ENCODE measurements at regions not wholly inside any gene's neighbourhood (a gene's known extent, or its start where the extent isn't known, plus 50 kb on each side); places are given as distances from the start of the nearest gene placed in this dataset.

GRCh38 chr15:35671197-35671596 is 125.2 kb upstream of the DPH6 start:
- ATAC-seq (no peak), DNase-seq (no peak)
- CTCF ChIA-PET: no interaction called here
- no peaks in the 10 kb centered on the region for H3K27me3 Mint-ChIP-seq
- no peaks in the 10 kb centered on the region for H3K36me3 Mint-ChIP-seq
- peaks cover 11% of the 10 kb centered on the region for H3K4me1 Mint-ChIP-seq
- no peaks in the 10 kb centered on the region for H3K9me3 Mint-ChIP-seq (ENCODE audit: low read depth)
- H3K27ac Mint-ChIP-seq: no peak overlapping the region
- H3K4me3 Mint-ChIP-seq: no peak overlapping the region

DNA sequence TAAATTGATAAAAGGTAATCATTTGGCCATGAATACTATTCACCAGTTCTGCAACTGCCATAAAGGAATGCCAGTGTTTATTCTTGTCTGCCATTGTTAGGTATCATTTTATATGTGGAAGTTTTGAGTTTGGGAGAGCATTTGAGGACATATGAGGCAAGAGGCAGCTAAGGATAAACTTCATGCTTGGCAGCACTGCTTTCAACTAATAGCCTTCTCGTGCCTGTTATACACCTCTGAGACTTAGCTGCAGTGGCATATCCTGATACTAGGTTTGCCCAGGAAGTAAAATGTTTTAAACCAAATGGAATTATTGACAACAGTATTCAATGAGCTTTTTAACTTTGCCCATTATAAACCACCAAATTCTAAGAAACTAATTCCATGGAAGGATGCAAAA is 126.0 kb upstream of the DPH6 start:
- Mint-ChIP-seq H3K27me3 (no peaks in the 10 kb centered on the region), H3K36me3 (no peaks in the 10 kb centered on the region), H3K4me3 (no peak overlapping the region), H3K27ac (no peak overlapping the region), H3K4me1 (peaks cover 11% of the 10 kb centered on the region), H3K9me3 (ENCODE audit: low read depth) (no peaks in the 10 kb centered on the region)
- ATAC-seq (no peak), DNase-seq (no peak)
- CTCF ChIA-PET: no interaction called here

DNA sequence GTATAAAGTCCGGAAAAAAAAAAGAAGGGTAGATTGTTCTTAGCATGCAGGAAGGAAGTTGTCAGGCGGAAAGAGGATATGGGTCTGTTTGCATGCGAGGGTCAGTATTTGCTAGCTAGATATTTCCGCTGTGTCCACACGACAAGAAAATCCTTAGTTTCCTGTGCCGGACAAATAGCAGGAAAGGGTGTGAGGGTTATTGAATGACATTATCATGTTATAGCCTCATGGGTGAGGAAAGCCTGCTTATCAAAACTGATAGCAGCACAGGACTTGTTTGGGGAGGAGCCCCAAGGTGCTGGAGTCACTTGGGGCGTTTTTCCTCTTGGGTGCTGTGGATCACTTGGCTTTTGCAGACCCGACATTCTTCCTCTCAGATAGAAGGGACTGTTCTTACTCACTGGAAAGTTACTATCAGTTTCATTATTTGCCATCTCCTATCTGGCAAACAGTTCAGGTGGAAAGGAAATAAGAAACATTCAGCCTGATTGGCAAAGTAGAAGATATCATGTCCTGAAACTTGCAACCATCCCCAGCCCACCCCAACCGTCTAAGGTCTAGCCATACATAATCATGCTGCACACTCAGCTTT is 127.2 kb upstream of the DPH6 start:
- H3K27me3 Mint-ChIP-seq: no peaks in the 10 kb centered on the region
- H3K9me3 Mint-ChIP-seq (ENCODE audit: low read depth): no peaks in the 10 kb centered on the region
- no peaks in the 10 kb centered on the region for H3K36me3 Mint-ChIP-seq
- peak overlapping the region; percentile 27 for H3K4me3 Mint-ChIP-seq
- peak overlapping the region; percentile 82 for H3K27ac Mint-ChIP-seq
- peaks cover 11% of the 10 kb centered on the region for H3K4me1 Mint-ChIP-seq
- CTCF ChIA-PET: no interaction called here
- ATAC-seq (peak; percentile 65), DNase-seq (peak; percentile 42)

- H3K27me3 Mint-ChIP-seq: peaks cover 2% of the 10 kb centered on the region
- H3K9me3 Mint-ChIP-seq (ENCODE audit: low read depth): no peaks in the 10 kb centered on the region
- DNase-seq (no peak), ATAC-seq (no peak)
- H3K27ac Mint-ChIP-seq: no peak overlapping the region
- H3K4me1 Mint-ChIP-seq: peaks cover 11% of the 10 kb centered on the region
- H3K36me3 Mint-ChIP-seq: no peaks in the 10 kb centered on the region
- CTCF ChIA-PET: no interaction called here
- no peak overlapping the region for H3K4me3 Mint-ChIP-seq
These were observed 129.2 kb upstream of the DPH6 start for GRCh38 chr15:35674873-35675781.

GRCh38 chr15:35678774-35679173 is 132.8 kb upstream of the DPH6 start:
- no peak for DNase-seq
- Mint-ChIP-seq H3K27me3 (peaks cover 8% of the 10 kb centered on the region), H3K4me3 (no peak overlapping the region)

DNA sequence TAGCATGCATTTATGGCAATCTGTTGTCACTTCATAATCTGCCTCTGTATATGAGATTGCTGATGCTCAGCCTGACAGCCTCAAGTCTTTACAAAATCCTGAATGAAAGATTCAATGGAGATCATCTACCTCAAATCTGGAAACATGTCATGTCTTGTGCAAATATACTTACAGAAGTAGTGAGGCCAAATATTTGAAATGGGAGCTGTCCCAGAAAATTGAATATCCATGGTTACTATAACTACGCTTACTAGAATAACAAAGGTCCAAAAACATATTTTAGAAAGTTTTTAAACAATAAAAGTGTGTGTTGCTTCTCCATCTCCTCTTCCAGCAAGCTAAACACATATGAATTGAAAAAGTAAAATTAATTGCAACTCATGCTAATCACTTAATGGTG is 133.2 kb upstream of the DPH6 start:
- no peaks in the 10 kb centered on the region for H3K36me3 Mint-ChIP-seq
- peaks cover 8% of the 10 kb centered on the region for H3K27me3 Mint-ChIP-seq
- H3K27ac Mint-ChIP-seq: no peak overlapping the region
- H3K4me3 Mint-ChIP-seq: no peak overlapping the region
- no peaks in the 10 kb centered on the region for H3K4me1 Mint-ChIP-seq
- DNase-seq (no peak), ATAC-seq (no peak)
- CTCF ChIA-PET: no interaction called here
- no peaks in the 10 kb centered on the region for H3K9me3 Mint-ChIP-seq (ENCODE audit: low read depth)

More at GRCh38 chr15:35678774-35679173, 132.8 kb upstream of the DPH6 start:
- no peak overlapping the region for H3K27ac Mint-ChIP-seq
- CTCF ChIA-PET: no interaction called here
- H3K9me3 Mint-ChIP-seq (ENCODE audit: low read depth): no peaks in the 10 kb centered on the region
- H3K4me1 Mint-ChIP-seq: no peaks in the 10 kb centered on the region
- ATAC-seq: no peak
- no peaks in the 10 kb centered on the region for H3K36me3 Mint-ChIP-seq

DNA sequence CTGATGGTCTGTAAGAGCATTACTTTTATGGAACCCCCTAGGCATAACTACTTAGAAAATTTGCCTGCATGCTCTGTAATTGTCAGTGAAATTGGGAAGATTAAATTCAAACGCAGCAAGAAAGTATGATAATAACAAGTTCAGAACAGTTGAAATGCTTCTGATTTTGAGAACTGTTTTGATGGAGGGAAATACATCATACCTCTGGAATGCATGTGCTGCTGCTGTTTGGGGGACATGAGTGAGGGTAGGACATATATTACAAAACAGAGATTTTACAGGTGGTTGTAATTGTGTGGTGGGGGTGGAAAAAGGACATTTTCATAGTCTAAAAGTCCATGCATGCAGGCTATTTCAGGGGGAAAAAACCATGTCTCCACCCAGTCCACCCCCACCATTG is 135.0 kb upstream of the DPH6 start:
- CTCF ChIA-PET: no interaction called here
- Mint-ChIP-seq H3K9me3 (ENCODE audit: low read depth) (no peaks in the 10 kb centered on the region), H3K36me3 (no peaks in the 10 kb centered on the region), H3K4me3 (no peak overlapping the region), H3K4me1 (no peaks in the 10 kb centered on the region), H3K27me3 (peaks cover 15% of the 10 kb centered on the region), H3K27ac (no peak overlapping the region)
- DNase-seq: no peak
- no peak for ATAC-seq

GRCh38 chr15:35686347-35686746 is 140.4 kb upstream of the DPH6 start:
- no peak overlapping the region for H3K4me3 Mint-ChIP-seq
- ATAC-seq (no peak), DNase-seq (no peak)
- H3K27me3 Mint-ChIP-seq: peaks cover 22% of the 10 kb centered on the region
- CTCF ChIA-PET: no interaction called here
- H3K9me3 Mint-ChIP-seq (ENCODE audit: low read depth): no peaks in the 10 kb centered on the region
- no peaks in the 10 kb centered on the region for H3K36me3 Mint-ChIP-seq
- H3K27ac Mint-ChIP-seq: no peak overlapping the region
- H3K4me1 Mint-ChIP-seq: no peaks in the 10 kb centered on the region

DNA sequence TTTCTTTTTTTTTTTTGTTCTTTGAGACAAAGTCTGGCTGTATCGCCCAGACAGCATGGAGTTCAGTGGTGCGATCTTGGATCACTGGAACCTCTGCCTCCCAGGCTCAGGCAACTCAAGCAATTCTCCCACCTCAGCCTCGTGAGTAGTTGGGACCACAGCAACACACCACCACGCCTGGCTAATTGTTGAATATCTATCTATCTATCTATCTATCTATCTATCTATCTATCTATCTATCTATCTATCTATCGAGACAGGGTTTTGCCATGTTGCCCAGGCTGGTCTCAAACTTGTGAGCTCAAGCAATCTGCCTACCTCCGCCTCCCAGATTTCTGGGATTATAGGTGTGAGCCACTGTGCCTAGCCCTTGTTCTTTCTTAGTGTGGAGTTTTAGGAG is 143.3 kb upstream of the DPH6 start:
- Mint-ChIP-seq H3K4me3 (no peak overlapping the region), H3K4me1 (no peaks in the 10 kb centered on the region), H3K36me3 (no peaks in the 10 kb centered on the region), H3K27me3 (peaks cover 28% of the 10 kb centered on the region), H3K9me3 (ENCODE audit: low read depth) (no peaks in the 10 kb centered on the region), H3K27ac (no peak overlapping the region)
- CTCF ChIA-PET: no interaction called here
- no peak for DNase-seq
- ATAC-seq: no peak

- Mint-ChIP-seq H3K4me1 (no peaks in the 10 kb centered on the region), H3K27me3 (peaks cover 25% of the 10 kb centered on the region), H3K27ac (no peak overlapping the region), H3K9me3 (ENCODE audit: low read depth) (no peaks in the 10 kb centered on the region), H3K36me3 (no peaks in the 10 kb centered on the region), H3K4me3 (no peak overlapping the region)
- CTCF ChIA-PET: no interaction called here
- ATAC-seq (no peak), DNase-seq (no peak)
These were observed 144.1 kb upstream of the DPH6 start for GRCh38 chr15:35690089-35690488.

- DNase-seq (no peak), ATAC-seq (no peak)
- H3K27ac Mint-ChIP-seq: no peak overlapping the region
- no peaks in the 10 kb centered on the region for H3K4me1 Mint-ChIP-seq
- H3K9me3 Mint-ChIP-seq (ENCODE audit: low read depth): no peaks in the 10 kb centered on the region
- no peak overlapping the region for H3K4me3 Mint-ChIP-seq
- peaks cover 24% of the 10 kb centered on the region for H3K27me3 Mint-ChIP-seq
- CTCF ChIA-PET: no interaction called here
- no peaks in the 10 kb centered on the region for H3K36me3 Mint-ChIP-seq
These were observed 144.7 kb upstream of the DPH6 start for GRCh38 chr15:35690698-35691116.

GRCh38 chr15:35691173-35691761 is 145.3 kb upstream of the DPH6 start:
- peaks cover 23% of the 10 kb centered on the region for H3K27me3 Mint-ChIP-seq
- H3K4me3 Mint-ChIP-seq: no peak overlapping the region
- DNase-seq (no peak), ATAC-seq (no peak)
- no peaks in the 10 kb centered on the region for H3K4me1 Mint-ChIP-seq
- no peak overlapping the region for H3K27ac Mint-ChIP-seq
- H3K9me3 Mint-ChIP-seq (ENCODE audit: low read depth): no peaks in the 10 kb centered on the region
- CTCF ChIA-PET: no interaction called here
- H3K36me3 Mint-ChIP-seq: no peaks in the 10 kb centered on the region

DNA sequence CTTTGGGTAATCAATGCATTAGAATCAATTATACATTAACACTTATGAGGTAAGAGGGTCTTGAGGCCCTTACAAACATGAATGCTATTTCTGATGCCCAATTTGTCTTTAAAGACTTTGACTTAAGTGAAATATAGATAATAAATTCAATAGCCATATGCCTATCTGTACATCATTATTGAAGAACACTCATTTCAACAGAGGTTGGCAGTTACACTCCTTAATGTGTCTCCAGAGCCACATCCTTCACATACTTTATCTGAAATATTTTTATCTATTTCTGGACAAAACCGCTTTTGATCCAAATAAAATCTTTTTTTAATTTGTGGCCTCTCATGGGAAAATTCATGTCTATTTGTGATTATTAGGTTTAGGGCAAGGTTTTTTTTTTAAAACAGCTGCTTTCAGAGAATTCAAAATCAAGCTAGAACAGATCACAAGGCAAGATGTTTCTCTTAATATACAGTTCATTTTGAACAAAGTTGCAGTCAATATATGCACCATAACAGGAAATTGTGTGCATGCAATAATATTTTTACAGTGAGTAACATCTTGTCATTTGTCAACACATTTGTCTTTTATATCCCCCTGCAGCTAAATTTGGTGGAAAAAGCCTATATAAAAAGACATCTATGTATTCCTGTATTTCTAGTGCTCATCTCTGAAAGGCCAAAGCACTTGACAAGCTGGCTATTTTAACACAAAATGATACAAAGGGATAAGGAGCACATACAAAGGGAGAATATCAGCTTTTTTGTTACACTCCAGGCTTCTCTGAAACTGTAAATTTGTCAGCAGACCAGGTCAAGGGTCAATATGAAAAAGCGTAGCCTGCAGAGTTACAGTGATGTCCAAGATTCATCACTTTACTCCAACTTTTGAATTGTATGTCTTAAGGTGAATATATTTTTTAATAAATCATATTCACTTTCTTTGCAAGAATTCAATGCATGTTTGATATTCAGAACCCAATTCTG is 146.2 kb upstream of the DPH6 start:
- no peak overlapping the region for H3K27ac Mint-ChIP-seq
- no peaks in the 10 kb centered on the region for H3K36me3 Mint-ChIP-seq
- no peaks in the 10 kb centered on the region for H3K4me1 Mint-ChIP-seq
- H3K4me3 Mint-ChIP-seq: no peak overlapping the region
- CTCF ChIA-PET: no interaction called here
- no peak for ATAC-seq
- H3K27me3 Mint-ChIP-seq: peaks cover 20% of the 10 kb centered on the region
- H3K9me3 Mint-ChIP-seq (ENCODE audit: low read depth): no peaks in the 10 kb centered on the region
- DNase-seq: no peak

All from activated CD8-positive, alpha-beta memory T cell treated with anti-CD3 and anti-CD28 coated beads, Interleukin-2, amount 10 ng/mL, durations not matched to agents 7 days and 5 days (primary cell).